ENCODE measurements at regions not wholly inside any gene's neighbourhood (a gene's known extent, or its start where the extent isn't known, plus 50 kb on each side); places are given as distances from the start of the nearest gene placed in this dataset.

DNA sequence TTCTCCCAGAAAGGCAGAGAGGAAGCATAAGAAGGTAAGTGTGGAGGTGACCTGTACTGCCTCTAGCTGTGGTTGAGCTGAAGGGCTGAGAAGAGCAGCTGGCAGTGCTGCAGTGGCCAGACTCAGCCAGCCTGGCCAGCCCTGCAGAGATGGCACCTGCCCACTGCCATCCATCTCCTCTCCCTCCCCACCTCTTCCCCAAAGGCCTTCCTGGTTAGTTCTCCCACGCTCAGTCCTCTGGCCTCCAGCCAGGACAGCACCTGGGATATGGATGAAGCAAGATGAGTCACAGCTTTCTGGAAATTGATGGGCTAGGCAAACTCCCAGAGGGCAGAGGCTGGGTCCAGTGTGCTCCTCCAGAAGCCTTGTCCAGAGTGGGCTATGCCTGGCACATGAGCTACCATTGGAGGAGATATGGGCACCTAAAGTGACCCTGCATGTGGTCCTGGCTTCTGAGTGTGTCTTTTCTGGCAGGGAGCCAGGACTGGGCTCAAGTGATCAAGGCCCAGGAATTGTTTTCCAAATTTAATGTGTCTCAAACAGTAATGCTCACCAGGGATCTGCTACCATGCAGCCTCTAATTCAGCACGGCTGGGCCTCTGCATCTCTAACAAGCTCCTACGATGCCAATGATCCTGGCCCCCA is 81.0 kb upstream of the CACUL1 start:
- intact Hi-C loops (cut with micrococcal nuclease) = no loop called here

DNA sequence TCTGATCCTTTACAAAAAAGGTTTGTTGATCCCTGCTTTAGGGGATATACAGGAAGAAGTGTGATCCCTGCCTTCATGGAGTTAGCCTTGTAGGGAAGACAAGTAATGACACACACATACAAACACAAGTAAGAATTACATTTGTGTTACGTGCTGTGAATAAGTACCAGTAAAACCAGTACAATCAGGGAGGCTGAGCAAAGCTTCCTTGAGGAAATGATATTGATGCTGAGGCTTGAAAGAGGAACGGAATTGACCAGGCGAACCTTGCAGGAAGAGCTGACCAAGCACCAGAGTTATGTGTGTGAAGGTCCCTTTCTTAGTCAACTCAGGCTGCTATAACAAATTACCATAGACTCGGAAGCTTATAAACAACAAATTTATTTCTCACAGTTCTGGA is 83.6 kb upstream of the CACUL1 start:
- intact Hi-C loops (cut with micrococcal nuclease) = no loop called here

DNA sequence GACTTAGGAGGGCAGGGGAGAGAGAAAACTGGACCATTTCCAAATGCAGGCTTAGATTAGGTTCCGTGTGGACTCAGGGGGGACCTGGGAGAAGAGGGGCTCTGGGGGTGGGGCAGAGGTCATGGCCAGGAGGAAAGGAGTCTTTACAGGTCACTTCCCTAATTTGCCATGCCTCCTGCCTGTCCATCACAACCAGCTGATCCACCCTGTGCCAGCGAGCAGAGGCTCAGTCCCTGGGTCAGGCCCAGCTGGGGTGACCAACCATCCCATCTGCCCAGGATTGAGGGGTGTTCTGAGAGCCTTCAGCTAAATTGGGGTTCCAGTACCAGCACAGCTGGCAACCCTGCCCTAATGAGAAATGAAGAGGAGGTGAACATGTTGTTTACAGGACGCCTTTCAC is 84.6 kb upstream of the CACUL1 start:
- intact Hi-C loops (cut with micrococcal nuclease) = no loop called here

DNA sequence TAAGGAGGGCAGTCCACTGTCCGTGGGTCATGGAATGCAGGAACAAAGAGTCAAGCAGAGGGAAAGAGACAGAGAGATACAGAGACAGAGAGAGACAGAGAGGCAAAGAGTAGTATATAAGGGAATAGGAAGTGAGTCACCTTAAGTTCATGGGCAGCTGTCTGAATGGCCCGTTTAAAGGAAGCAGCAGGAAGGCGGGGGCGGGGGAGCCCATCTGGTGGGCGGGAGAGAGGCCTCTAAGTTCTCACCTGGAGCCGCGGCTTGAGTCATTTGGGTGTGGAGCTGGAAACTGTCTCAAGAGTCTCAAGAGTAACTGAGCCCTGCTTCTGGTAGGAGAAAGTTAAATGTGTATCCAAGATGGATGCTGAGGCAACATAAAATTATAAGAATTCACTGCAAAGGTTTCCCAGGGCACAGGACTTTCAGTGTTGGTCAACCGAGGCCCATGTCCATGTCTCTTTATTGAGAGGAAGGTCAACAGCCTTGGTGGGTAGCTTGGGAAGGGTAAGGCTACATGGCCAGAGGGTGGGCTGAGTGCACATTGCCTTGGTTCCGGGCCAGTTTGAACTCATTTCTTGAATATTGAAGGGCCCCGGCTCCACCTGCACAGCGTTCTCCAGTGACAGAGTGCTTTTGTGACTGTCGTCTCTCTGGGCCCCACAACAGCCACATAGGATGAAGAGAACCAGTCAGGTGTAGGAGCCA is 85.5 kb upstream of the CACUL1 start:
- intact Hi-C loops (cut with micrococcal nuclease) = no loop called here

DNA sequence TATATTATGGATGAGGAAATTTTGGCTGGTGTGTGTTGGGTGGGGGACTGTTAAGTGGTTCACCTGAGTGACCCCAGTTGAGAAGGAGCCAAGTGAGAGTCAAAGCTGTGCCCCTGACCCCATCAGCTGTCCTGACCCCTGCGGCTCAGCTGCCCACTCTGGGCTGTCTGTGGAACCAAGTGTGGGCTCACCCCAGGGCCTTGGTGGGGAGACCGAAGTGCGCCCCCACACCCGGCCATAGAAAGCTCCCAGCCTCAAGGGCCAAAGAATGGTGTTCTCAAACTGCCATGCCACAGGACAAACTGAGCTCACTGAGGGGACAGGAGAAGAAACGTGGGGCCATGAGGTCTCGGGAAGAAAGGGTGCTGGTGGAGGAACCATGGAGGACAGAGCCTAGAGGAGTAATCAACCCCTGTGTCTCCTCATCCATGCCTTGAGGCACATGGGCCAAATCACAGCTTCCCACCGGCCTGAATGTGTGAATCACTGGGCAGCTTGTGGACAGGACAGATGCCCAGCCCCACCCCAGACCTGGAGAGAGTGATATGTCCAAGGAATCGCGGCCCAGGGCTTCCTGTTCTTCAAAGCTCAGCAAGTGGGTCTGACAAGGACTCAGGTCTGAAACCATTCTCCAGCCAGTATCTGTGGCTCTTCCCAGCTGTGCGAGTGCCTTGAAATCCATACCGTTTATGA is 86.2 kb upstream of the CACUL1 start:
- intact Hi-C loops (cut with micrococcal nuclease) = no loop called here

DNA sequence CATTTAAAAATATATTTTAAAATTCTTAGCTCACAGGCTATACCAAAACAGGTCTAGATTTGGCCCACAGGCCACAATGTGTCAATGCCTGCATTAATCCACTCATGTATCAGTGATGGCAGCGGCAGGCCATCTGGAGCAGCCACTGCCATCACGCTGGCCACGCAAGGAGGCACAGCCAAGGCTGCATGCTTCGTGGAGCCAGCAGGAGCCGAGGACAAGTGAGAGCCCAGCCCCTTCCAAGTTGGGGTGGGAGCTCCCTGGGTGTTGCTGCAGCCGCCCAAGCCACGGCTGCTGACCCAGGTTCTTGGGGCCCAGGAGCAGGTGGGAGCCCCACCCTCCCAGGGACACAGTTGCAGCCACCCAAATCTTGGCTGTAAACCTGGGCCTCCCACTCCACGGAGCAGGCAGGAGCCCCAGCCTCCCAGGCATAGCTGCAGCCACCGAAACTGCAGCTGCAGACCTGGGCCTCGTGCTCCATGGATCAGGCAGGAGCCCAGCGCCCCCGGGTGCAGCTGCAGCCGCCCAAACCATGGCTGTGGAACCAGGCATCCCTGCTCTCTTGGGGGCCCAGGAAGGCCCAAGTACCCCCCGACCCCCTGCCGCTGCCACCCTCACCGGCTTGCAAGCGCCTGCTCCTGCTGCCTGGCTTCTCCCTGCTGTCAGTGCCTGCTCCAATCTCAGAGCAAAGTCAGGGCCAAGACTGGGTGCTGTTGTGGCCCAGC is 87.3 kb upstream of the CACUL1 start:
- intact Hi-C loops (cut with micrococcal nuclease) = no loop called here

DNA sequence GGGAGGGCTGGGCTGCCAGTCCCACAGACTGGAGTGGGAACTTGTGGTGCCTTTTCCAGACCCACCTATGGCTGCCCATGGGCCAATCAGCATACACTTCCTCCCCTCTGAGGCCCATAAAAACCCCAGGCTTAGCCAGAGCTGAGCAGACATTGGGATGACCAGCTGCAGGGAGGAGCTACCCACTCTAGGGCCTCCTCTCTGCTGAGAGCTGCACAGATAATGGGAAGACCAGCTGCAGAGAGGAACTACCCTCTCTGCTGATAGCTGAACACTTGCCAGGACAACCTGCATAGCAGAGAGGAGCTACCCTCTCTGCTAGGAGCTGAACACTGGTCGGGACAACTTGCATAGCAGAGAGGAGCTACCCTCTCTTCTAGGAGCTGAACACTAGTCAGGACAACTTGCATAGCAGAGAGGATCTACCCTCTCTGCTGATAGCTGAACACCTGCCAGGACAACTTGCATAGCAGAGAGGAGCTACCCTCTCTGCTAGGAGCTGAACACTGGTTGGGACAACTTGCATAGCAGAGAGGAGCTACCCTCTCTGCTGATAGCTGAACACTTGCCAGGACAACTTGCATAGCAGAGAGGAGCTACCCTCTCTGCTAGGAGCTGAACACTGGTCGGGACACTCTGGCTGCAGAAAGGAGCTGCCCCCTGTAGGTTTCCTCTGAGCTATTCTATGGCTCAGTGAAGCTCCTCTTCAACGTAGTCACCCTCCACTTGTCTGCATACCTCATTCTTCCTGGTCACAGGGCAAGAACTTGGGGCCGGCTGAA is 88.3 kb upstream of the CACUL1 start:
- intact Hi-C loops (cut with micrococcal nuclease) = no loop called here

DNA sequence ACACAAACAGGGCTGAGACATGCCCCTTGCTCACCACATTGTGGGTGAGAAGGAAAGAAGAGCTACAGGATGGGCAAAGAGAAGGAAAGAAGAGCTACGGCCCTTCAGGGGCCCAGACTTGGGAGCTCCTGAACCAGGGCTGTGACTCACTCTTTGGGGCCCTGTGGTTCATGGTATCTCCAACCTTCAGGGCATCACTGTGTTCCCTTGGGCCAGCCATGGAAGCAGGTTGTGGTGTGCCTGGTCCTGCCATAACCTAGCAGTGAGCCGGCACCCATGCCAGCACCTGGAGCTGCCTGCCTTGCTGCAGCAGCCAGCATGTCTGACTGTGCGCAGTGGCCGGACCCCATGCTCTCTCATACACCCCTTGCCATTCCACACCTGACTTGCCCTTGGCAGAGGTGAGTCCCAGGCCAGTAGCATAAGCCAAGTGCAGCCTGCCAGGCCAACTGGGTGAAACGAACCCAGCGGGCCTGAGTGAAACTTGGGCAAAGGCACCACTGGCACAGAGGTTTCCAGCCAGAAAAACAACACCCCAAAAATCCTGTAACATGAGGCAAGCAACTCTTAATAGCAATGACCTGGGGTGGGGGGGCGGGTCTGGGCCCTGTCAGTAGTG is 89.0 kb upstream of the CACUL1 start:
- intact Hi-C loops (cut with micrococcal nuclease) = no loop called here

DNA sequence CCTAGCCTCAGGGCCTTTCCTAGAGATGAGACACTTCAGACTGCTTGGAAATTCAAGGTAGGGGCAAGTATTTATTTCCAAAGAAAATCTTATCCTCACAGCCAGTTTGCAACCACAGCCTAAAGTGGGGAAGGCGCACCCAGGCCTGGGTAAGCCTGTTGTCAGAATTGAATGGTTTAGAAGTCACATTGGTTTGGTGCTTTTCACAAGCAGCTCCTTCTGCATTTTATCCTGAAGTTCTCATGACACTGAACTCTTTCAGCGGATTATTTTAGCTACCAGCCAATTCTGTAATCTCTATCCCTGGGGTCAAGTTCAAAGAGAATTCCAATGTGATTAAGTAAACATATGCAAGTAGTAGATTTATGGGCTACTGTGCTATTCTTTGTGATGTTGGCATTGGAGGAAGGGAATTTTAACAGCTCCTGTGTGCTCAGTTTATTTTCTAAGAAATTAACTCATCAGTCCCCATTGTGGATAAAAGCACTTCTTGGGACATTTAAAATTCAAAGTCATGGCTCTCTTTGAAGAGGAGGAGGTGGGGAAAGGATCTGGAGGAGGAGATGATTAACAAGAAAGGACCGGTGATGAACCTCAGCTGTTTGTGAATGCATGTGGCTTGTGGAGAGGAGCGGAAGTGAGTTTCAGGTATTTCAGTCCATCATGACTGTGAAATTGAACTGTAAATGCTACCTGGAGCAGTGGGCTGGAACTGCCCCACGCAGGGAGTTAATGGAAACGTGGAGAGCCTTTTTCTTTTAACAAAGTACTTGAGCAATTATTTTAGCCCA is 90.2 kb upstream of the CACUL1 start:
- intact Hi-C loops (cut with micrococcal nuclease) = no loop called here

DNA sequence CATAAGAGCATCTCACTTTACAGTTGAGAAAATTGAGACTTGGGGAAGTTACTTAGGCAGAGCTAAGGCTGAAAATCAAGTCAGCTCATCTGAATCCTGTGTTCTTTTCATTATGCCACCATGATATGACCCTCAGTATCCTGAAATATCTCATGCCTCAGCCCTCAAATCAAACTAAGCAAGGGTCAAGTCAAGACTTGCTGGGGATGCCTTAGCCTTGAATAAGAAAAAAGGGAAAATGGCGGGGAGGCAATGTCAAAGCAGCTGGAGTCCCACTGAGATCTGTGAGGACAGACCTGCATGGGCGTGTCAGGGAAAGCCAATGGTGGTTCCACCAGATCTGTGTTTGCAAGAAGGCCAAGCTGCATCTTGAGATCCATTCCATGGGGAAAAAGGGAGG is 91.0 kb upstream of the CACUL1 start:
- intact Hi-C loops (cut with micrococcal nuclease) = no loop called here

DNA sequence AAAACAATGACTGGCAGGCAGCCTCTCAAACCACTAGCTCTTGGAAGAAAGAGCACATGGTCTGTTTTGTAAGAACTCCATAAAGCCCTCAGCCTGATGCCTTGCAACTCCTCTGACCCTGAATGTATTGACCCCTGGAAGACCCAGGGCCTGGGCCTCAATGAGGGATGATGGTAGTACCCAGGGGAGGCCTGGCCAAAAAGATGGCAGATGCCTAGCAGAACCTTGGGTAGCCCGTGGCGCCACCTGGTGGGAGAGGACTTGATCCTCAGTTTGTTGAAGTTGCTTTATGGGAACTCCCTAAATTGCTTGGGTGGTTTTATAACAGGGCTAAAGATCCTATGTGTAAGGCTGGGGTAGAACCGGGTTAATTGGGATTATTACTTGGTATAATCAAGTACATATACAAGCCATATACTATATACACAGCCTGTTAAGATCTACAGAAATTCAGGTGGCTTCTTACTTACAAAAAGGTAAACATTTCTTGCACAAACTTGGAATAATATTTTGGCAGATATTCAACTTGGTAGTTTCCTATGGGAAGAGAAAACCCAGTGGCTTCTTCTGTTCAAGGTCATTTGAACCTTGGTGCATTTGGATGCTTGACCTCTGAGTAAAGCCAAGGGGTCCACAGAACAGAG is 95.8 kb upstream of the CACUL1 start:
- intact Hi-C loops (cut with micrococcal nuclease) = loop anchor here (1.0 kb wide), 2 partner anchors 129 to 282 kb away; no protein-coding TSS in a partner anchor

DNA sequence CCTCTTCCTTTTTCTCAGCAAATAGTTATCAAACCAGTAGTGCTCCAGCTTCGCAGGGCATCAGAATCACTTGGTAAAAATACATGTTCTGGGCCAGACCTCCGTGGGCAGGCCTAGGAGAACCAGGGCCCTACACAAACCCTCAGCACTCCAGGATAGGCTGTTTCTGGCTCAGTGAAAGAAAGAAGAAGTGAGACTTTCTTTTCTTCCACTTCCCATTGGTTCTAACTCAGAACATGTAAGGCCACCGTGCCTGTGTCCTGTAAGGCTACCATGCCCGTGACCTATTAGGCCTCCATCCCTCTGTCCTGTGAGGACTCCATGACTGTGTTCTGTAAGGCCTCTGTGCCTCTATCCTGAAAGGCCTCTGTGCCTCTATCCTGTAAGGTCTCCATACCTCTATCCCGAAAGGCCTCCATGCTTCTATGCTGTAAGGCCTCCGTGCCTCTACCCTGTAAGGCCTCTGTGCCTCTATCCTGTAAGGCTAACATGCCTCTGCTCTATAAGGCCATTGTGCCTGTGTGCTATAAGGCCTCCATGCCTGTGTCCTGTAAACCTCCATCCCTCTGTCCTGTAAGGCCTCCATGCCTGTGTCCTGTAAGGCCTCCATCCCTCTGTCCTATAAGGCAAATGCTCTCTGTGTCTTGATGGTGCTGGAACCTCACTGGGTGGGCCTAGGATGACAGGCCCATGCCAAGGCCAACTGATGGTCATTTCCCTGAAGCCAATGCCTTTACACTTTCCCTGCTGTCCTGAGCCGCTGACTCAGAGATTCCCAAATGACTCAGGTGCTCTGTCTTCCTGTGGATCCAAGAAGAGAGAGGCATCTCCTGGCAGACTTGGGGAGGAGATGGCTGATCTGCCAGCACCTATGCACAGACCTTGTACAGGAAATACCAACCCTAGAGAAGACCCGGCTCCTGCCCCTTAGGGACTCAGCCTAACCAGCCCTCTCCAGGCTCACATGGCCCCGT is 96.6 kb upstream of the CACUL1 start:
- intact Hi-C loops (cut with micrococcal nuclease) = no loop called here

DNA sequence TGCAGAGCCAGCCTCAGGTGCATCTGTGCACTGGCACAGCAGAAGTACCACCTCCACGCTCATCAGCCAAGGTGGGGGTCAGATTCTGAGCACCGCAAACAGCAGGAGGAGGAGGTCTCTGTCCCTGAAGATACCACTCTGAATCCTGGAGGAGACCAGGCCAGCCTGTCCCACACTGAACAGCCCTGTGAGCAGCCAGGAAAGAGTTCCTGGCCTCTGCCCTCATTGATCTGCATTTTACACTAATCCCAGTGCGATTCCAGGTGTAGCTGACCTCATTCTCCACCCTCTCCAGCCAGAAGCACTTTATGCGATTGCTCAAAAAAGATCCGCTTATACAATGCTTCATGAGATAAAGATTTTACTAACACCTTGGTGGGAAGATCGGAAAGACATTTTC is 99.1 kb upstream of the CACUL1 start:
- intact Hi-C loops (cut with micrococcal nuclease) = no loop called here

DNA sequence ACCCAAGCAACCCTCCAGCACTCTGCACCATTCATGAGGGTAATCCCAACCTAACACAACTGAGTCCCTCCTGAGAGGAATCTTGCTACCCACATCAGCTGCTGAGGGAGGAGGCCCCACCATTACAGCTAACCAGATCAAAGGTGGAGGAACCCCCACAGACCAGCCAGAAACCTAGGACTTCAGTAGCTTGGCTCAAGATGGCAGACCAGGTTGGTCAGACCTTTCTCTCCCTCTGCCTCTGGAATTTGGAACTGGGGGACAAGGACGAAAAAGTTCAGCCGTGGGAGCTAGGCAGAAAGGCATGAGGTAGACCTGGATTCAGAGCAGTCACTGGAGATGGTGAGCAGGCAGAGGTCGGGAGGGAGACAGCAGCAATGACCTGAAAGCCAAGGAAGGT is 101.3 kb upstream of the CACUL1 start:
- intact Hi-C loops (cut with micrococcal nuclease) = no loop called here

DNA sequence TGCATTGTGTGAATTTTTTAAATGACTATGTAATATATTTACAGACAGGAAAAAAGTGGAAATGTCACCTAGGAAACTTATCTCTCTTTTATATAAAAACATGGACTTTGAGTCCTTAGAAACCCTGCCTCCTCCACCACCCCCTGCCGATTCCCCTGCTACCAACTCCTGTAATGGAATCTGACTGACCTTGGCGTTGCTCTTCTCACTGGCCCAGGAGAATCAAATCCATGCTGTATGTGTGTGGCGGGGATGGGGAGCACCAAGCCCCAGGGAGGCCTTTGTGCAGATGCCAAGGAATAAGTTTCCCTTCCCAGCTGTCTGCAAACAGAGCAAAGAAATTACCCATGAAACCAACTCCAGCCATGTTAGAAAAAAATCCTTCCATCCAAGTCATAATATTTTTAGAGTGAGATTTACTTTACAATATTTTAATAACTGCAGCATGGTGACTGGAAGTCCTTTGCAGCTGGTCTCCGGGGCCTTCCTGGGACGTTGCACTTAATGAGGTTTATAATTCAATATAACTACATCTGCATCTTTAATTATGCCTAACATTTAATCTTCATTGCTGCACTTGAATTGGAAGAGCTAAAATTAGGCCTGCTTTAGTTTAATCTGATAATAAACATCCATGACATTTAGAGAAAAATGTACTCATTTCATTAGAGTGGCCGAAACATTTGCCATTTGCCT is 111.4 kb upstream of the CACUL1 start:
- intact Hi-C loops (cut with micrococcal nuclease) = no loop called here

DNA sequence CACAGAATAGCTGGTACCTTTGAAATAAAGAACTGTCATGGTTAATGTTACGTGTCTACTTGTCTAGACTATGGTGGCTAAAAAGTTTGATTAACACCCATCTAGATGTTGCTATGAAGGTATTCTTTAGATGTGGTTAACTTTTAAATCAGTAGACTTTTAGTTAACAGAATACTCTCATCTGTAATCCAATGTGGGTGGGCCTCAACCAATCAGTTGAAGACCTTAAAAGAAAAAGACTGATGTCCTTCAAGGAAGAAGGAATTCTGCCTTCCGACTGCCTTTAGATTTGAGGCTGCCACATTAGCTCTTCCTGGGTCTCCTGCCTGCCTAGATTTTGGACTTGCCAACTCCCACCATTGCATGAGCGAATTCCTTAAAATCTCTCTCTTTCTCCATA is 113.0 kb upstream of the CACUL1 start:
- intact Hi-C loops (cut with micrococcal nuclease) = no loop called here

DNA sequence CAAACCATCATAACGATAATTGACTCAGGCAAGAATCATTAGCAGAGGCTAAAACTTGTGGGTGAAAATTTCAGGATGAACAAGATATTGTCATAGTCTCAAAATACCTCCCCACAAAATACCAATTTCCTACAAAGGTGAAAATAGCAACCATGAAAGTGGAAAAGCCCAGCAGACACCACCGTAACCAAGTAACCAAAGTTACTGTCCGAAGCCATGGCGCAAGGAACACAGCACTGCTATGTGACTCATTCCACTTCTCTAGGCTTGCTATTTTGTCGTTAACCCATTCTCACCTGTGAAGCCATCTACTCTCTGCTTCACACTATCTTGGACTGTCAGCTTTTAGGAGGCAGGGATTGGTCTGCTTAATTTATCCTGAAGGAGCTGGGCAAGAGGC is 113.8 kb upstream of the CACUL1 start:
- intact Hi-C loops (cut with micrococcal nuclease) = no loop called here

Measured in T-helper 1 cell treated with Interleukin-12 subunit alpha and Interleukin-12 subunit beta and Interleukin-4 antibody, amounts not matched to agents 30 ng/mL and 1 ng/mL, for 36 hours (primary cell).